ENCODE measurements at regions not wholly inside any gene's neighbourhood (a gene's known extent, or its start where the extent isn't known, plus 50 kb on each side); places are given as distances from the start of the nearest gene placed in this dataset.
"Not testable (repeated sequence)": the region's sequence is repeated elsewhere in the genome, so short reads cannot be mapped to it uniquely, and the experiment has no call there.

DNA sequence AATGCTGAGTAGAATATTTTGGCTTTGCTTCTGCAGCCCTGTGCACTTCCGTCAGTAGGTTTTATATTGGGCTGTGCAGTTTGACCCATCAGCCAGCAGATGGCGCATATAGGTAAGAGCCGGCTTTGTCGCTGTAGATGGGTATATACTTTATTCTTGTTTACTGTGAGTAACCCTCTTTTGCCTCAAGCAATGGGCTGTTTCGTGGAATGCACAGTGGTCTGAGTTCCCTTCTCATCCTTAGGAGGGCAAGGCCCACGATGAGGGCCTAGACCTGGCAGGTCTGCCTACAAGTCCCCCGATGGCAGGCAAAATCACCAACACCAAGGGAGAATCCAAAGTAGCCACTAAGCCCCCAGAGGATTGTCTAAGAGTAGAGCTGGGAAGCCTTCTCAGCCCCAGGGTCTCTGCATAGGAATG is 1002.9 kb upstream of the KCND2 start:
- peak; percentile 28 to 64 (median 30) for DNase-seq

DNA sequence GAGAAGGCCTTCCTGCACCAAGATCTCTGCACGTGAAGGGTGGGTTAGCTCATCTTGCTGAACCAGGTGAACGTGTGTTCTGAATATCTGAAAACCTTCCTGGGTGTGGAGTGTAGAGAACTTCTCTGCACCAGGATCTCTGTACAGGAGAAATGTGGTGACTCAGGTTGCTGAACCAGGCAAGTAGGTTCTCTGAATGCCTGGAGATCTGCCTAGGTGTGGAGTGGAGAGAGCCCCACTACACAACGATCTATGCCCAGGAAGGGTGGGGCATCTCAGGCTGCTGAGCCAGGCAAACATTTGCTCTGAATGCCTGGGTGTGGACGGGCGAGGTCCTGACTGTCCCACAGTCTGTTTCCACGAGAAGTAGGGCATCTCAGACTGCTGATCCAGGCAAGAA is 1002.3 kb upstream of the KCND2 start:
- DNase-seq: no peak

DNA sequence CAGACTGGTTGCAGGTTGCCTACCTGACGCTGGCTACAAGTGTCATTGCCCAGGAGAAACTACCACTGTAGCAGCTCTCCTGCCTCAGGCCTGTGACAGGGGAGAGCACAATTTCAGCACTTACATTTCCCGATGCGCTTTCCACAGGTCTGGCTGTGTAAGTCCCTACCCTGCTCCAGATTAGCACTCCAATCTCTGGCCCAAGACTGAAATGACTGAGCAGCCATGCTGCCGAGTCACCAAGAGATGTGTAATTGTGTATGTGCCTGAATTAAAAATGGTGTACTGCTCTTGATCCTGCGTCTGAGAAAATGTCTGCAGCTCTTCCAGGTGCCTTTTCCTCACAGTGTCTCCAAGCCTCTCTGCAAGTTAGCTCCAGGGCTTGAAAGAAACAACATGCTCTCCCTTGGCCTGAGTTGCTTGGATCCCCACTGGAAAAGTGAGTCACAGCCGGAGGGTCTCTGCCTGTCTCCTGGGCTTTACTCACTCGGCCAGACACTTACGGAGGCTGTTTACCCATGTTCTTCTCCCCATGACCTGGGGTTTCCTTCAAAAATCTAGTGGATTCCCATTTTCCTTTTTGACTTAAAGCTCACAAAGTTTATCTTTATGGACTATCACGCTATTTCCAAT is 1001.7 kb upstream of the KCND2 start:
- no peak for DNase-seq

DNA sequence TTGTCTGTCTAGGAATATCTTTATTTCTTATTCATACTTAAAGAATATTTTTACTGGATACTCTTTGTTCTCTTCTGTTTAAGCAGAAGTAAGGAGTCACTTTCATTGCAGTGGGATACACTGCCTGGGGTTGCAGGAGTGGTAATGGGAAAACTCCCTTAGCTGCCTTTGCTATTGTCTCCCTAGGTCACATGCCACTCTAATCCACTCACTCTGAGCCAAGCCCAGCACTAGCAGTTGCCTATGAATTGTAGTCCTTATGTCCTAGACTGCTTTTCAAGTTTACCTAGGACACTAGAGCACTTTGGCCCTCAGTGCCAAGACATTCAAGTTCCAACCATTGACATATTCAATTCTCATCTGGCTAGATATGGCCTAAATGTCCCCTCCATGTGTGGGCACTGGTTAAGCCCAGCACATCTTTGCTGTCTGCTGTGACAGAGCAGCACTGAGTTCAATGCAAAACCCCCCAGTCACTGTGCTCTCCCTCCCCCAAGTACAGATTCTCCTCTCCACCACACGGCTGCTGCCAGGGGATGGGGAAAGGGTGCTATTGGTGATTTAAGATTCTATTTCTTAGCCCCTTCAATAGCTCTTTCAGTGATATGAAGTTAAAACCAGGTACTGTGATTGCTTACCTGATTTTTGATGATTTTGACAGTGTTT is 991.7 kb upstream of the KCND2 start:
- DNase-seq: no peak

DNA sequence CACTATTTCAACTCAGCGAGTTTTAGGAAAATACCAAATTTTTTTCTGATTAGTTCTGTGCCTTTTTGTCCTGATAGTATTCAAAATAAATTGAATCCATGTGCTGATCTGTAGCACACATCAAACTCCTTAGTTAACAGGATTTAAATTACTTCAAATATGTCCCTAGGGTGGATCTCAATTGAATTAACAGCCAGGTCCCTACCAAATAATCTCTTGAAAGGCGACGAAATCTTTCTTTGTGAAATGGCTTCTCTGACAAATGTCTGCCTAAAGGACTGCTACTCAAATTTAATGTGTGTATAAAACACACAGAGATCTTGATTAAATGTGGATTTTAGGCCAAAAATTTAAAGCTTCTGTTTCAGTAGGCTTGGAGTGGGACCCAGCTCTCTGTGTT is 989.6 kb upstream of the KCND2 start:
- DNase-seq: no peak

DNA sequence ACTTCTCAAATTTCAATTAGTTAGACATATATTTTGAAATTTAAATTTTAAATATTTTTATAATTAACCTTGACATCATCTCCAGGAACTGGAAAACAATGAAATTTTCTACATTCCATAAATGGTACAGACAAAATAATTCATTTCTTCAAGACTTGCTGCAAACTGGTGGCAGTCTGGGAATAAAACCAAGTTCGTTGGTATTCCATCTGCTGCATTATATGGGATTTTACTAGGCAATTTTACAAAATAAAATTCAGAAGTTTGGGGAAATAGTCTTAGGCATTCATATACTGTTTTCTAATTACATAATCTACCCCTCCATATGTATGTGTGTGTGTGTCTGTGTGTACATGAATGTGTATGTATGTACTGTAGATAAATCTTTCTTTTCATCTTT is 984.6 kb upstream of the KCND2 start:
- no peak for DNase-seq

DNA sequence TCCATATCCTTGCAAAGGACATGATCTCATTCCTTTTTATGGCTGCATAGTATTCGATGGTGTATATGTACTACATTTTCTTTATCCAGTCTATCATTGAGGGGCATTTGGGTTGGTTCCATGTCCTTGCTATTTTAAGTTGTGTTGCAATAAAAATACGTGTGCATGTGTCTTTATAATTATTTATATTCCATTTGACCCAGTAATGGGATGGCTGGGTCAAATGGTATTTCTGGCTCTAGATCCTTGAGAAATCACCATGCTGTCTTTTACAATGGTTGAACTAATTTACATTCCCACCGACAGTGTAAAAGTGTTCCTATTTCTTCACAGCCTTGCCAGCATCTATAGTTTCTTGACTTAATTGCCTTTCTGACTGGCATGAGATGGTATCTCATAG is 972.6 kb upstream of the KCND2 start:
- not testable (repeated sequence) for DNase-seq

DNA sequence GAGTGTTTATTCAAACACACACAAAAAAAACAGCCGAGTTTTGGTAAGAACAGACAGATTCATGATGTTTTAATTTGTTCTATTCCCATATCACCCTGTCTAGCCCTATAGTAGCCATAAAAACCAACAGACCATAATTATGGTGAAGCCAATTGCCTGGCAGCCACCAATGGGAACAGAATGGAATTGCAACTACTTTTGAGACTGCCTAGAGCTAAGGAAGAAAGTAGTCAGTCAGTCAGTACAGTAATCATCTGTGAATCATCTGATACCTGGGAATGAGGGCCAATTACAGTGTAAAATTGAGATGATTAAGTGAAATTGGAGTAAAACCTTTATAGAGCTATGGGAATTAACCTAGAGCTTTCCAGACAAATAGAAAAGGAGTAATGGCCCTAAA is 952.7 kb upstream of the KCND2 start:
- no peak for DNase-seq

DNA sequence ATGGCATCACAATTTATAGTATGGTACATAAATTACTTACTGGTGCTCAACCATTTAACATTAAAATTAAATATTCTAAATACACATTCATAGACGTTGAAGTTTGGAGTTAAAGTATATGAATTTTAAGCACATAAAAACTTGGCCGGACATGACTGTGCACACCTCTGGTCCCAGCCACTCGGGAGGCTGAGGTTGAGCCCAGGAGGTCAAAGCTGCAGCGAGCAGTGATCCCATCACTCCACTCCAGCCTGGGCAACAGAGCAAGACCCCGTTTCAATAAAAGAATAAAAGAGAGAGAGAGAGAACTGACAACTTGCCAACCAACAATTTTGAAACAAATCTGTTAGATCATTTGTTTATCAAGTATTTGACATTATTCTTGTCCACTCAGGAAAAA is 943.3 kb upstream of the KCND2 start:
- no peak for DNase-seq

DNA sequence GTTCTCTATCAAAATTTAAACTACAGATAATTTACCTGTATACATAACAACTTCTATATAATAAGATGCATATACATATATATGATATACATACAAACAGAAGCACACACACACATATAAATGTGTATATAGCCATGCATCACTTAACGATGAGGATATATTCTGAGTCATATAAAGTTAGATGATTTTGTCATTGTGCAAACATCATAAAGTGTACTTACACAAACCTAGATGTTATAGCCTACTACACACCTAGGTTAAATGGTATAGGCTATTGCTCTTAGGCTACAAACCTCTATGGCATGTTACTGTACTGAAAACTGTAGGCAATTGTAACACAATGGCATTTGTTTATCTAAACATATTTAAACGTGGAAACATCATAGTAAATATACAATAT is 937.6 kb upstream of the KCND2 start:
- no peak for DNase-seq

DNA sequence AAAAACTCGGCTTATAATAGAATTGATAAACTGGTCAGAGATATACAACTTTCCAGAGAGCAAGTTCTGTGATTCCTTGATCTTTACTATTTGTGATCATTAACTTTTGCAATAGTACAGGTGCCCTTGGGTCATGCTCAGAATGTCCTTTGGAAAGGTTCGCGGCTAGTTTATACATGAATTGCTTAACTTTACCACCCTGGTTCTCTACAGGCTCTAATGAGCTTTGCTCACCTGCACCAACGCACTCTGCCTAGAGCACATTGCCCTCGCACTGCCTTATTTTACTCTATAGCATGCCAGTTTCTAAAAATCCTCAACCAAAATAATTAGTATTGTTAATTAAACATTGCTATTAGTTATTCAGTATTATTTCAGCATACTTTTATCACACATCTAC is 931.2 kb upstream of the KCND2 start:
- no peak for DNase-seq

DNA sequence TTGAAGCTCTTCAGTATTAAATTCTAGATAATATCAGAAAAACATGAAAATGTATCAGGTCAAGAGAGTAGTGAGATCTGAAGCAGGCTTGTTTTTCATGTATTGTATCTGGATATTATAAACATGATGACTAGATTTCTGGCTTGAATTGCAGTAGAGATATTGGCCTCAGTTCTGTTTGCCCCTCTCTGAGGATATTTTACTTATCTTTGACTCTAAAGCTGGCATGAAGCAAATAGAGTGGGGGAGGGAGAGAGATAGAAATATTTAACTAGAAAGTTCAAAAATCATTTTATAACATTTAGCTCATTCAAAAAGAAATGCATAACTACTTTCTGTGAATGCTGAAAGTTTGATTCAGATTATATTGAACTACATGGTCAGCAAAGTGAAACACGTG is 929.7 kb upstream of the KCND2 start:
- no peak for DNase-seq

DNA sequence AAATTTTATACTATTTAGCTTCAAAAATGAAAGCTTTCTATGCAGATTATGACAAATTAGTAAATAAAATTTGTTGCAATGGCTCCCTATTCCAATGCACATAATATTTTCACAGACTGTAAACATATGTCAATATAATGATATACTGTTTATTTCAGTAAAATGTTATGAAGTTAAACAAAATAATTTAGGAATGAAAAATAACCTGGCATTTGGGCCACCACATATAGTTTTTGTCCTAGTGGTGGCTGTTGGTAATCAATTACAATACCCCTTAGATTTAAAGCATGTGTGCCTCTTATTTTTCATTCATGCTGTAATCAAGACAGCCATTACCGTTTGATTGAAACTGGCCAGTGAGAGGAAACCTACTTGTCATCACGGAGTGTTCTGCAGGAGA is 928.5 kb upstream of the KCND2 start:
- no peak for DNase-seq

DNA sequence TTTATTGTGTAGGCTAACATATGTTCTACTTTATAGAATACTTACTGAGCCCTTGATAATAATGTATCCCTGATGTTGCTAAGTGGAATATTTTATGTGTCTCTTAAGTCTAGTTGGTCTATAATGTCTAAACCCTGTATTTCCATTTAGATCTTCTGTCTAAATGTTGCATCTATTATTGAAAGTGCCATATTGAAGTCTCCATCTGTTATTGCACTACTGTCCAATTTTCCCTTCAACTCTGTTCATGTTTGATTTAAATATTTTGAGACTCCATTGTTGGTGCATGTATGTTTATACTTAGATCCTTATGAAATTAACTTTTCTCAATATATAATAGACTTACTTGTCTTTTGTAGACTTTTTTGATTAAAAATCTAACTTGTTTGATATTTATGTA is 924.5 kb upstream of the KCND2 start:
- no peak for DNase-seq

DNA sequence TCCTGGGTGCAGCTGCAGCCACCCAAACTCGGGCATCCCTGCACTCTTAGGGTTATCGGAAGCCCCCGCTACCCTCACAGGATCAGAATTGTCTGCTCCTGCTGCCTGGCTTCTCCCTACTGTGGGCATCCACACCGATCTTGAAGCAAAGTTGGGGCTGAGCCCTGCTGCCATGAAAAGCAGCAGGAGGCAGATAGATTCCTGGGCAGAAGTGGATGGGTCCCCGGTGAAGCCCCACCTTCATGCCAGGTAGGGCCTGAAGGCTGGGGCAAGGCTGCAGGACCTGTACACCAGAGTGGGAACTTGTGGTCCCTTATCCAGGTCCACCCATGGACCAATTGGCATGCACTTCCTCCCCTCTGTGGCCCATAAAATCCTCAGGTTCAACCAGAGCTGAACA is 922.6 kb upstream of the KCND2 start:
- no peak for DNase-seq

DNA sequence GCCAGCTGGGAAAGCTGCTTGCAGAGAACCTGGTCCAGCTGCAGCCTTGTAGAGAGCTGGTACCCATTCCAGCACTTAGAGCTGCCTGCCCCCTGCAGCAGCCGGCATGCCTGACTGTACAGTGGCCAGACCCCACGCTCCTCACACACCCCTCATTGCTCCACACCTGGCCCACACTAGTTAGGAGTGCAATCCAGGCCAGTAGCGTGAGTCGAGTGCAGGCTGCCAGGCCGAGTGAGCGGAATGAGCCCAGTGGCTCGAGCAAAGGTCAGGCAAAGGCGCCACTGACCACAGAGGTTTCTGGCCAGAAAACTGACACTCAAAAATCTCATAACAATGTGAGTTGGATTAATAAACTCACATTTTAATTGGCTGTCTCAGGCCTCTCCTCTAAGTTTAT is 921.7 kb upstream of the KCND2 start:
- no peak for DNase-seq

DNA sequence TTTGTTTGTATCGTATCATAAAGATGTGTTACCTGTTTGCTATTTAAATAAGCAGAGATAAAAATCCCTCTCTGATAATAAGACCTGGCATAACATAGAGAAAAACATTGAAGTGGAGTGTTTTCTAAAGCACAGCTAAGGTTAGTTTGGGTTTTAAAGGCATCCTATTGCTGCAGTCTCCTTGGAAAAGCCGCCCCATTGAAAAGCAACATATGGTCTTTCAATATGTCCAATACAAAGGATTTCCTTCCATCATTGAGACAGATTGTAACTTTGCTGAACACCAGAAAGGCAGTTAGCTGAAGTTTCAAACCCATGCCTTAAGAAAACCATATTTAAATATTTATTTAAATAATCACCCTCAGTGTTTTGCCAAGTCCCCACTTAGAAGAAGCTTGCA is 898.5 kb upstream of the KCND2 start:
- DNase-seq: no peak

DNA sequence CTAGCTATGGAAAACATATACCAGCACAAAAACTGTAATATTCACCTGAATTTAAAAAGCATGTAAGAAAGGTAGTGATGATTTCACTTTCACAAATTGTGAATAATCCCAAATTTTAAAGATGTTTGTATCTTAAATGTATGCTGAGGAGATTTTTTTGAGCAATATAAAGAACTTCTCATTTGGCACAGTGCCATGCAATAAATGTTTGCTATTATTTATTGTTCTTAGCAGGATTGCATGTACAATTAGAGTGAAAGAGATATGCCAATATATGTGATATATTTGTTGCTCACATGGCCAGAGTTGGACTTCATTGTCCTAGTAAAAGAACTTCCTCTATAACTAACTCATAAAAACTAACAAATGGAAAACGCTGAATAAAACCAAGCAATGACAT is 895.1 kb upstream of the KCND2 start:
- DNase-seq: no peak

DNA sequence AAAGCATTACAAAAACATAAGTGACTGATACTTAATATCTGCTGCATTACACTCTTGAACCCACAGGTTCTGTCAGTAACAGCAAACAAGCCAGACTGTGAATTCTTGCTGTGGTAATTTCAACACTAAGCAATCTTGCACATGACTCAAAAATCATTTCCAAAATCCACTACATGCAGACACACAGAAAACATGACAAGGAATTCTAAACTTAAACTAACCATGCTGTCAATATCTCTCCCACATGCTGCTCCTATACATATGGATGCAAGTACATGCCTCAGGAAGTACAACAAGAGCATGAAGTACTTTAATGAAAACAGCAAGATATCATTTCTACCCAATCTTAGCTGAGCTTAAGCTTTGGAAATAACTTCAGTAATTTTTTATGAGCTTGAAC is 890.2 kb upstream of the KCND2 start:
- DNase-seq: no peak

DNA sequence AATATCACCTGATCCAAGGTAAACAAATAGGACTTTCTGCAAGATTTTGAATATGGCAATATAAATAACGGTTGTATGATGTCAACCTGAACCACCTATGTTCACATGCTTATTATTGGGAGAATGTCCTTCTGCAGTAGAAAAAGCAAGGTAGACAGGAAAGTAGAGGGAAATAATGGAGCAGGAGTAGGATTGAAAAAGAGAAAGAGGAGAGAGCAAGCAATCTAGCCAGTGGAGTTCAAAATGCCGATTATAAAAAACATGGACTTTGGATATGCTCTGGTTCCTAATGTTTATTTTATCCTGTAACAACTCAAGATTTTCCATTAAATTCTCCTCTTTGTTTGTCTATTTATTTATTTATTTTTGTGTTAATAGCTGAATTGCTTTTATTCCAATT is 878.0 kb upstream of the KCND2 start:
- DNase-seq: no peak

DNA sequence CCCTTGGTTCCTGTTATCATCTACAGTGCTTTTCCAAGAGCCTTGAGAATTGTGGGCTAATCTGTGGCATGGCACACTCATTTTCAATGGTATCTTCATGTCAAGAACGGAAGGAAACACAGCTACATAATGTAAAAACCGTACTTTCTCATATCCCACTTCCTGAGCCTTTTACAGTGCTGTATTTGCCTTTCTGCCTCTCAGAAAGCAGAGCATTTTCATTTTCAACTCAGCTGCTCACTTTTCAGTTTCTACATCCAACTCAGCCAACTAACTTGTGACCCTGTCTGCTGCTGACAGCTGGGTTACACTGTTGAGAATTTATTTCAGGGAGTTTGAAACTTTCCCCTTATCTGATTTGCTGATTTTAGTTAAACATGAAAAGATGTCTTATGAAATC is 875.8 kb upstream of the KCND2 start:
- DNase-seq: no peak

DNA sequence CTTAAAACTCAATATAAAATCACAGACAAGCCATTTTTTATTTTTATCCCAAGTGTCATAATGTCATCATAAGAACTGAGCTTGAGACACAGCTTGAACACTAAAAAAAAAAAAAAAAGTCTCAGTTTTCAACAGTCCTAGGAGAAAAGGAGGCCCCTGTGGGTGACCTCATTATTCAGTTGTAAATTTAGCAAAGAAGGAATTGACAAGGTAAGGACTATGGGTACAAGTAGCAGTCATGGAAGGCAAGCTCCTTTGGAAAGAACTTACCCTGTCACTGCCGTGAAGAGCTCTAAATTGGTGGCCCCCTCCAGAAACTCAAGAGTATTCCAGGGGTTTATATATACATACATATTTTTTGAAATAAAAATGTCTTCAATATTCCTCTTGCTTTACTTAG is 864.4 kb upstream of the KCND2 start:
- DNase-seq: no peak

DNA sequence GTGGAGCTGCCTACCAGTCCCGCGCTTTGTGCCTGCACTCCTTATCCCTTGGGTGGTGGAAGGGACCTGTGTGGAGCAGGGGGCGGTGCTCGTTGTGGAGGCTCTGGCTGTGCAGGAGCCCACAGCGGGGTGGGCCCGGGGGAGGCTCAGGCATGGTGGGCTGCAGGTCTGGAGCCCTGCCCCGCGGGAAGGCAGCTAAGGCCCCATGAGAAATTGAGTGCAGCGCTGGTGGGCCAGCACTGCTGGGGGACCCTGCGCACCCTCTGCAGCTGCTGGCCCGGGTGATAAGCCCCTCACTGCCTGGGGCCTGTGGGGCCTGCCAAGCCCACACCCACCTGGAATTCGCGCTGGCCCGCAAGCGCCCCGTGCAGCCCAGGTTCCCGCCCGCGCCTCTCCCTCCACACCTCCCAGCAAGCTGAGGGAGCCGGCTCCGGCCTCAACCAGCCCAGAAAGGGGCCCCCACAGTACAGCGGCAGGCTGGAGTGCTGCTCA is 859.6 kb upstream of the KCND2 start:
- DNase-seq: no peak

DNA sequence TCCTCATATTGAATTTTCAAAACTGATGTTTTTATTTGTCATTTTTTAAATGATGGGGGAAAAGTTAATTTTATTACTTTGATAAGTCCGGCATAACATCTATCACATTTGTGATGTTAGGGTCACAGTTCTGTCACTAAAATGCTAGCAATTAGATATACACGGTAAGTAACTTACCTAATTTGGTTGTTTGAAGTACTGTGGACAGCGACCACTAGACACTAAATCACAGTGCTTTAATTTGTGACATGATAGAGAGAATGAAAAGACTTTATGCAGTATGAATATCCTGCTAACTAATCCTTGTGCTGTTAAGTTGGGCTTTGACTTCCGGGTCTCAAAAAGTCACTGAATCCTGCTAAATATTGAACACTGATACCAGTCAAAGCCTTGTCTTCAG is 857.3 kb upstream of the KCND2 start:
- DNase-seq: no peak

All from muscle of back (tissue), 3 donors.